ENCODE measurements at regions not wholly inside any gene's neighbourhood (a gene's known extent, or its start where the extent isn't known, plus 50 kb on each side); places are given as distances from the start of the nearest gene placed in this dataset.
A peak's percentile ranks its signal among the peaks of the same experiment; 100 is the strongest.

- Histone ChIP-seq H3K4me2 (ENCODE audit: low read length) (no peak overlapping the region), H3K27me3 (ENCODE audit: insufficient read depth, low read length) (peaks cover 13% of the 10 kb centered on the region), H3K79me2 (ENCODE audit: insufficient read depth, low read length) (no peaks in the 10 kb centered on the region), H2AFZ (ENCODE audit: low read depth, low read length) (no peak overlapping the region), H3K9me3 (ENCODE audit: insufficient read depth, low read depth, low read length) (no peaks in the 10 kb centered on the region), H3K9ac (ENCODE audit: low read length) (no peak overlapping the region), H3K4me3 (ENCODE audit: insufficient read depth, low read depth, low read length) (no peak overlapping the region), H3K36me3 (ENCODE audit: insufficient read depth, low read length) (no peaks in the 10 kb centered on the region), H3K27ac (ENCODE audit: low read depth, low read length) (no peak overlapping the region), H3K4me1 (ENCODE audit: insufficient read depth, low read length) (no peaks in the 10 kb centered on the region), H4K20me1 (ENCODE audit: insufficient read depth, low read length) (no peaks in the 10 kb centered on the region)
- H3K36me3 Mint-ChIP-seq (ENCODE audit: low read depth, unreplicated experiment) = no peaks in the 10 kb centered on the region
- H3K27ac Mint-ChIP-seq (ENCODE audit: unreplicated experiment) = no peak overlapping the region
- FAIRE-seq = no peak
- peaks cover 5% of the 10 kb centered on the region for H3K9me3 Mint-ChIP-seq (ENCODE audit: unreplicated experiment)
- TF ChIP-seq CTCF (IDR thresholded peaks at IDR 0.05; ENCODE audit: insufficient read depth, low read depth, low read length) (no peak), EZH2 (IDR thresholded peaks at IDR 0.05; ENCODE audit: insufficient read depth, low read length) (no peak)
- peaks cover 69% of the 10 kb centered on the region for H3K27me3 Mint-ChIP-seq (ENCODE audit: low read depth, unreplicated experiment)
- H3K4me1 Mint-ChIP-seq (ENCODE audit: low read depth, unreplicated experiment) = no peaks in the 10 kb centered on the region
- no peak for DNase-seq (ENCODE audit: low read depth)
- no peak overlapping the region for H3K4me3 Mint-ChIP-seq (ENCODE audit: unreplicated experiment)
These were observed 100.7 kb downstream of the IER5 start for GRCh38 chr1:181189245-181189644.

- H3K27me3 Mint-ChIP-seq (ENCODE audit: low read depth, unreplicated experiment) = peaks cover 64% of the 10 kb centered on the region
- peaks cover 13% of the 10 kb centered on the region for H3K27me3 ChIP-seq (ENCODE audit: insufficient read depth, low read length)
- FAIRE-seq = no peak
- H4K20me1 ChIP-seq (ENCODE audit: insufficient read depth, low read length) = no peaks in the 10 kb centered on the region
- H3K4me1 Mint-ChIP-seq (ENCODE audit: low read depth, unreplicated experiment) = no peaks in the 10 kb centered on the region
- H3K4me3 Mint-ChIP-seq (ENCODE audit: unreplicated experiment) = no peak overlapping the region
- no peaks in the 10 kb centered on the region for H3K36me3 Mint-ChIP-seq (ENCODE audit: low read depth, unreplicated experiment)
- TF ChIP-seq EZH2 (IDR thresholded peaks at IDR 0.05; ENCODE audit: insufficient read depth, low read length) = no peak
- peak; percentile 68 for TF ChIP-seq CTCF (IDR thresholded peaks at IDR 0.05; ENCODE audit: insufficient read depth, low read depth, low read length)
- no peak for DNase-seq (ENCODE audit: low read depth)
- H3K4me1 ChIP-seq (ENCODE audit: insufficient read depth, low read length) = no peaks in the 10 kb centered on the region
- no peak overlapping the region for H3K27ac Mint-ChIP-seq (ENCODE audit: unreplicated experiment)
- H2AFZ ChIP-seq (ENCODE audit: low read depth, low read length) = peak overlapping the region; percentile 71
- peak overlapping the region; percentile 83 for H3K4me2 ChIP-seq (ENCODE audit: low read length)
- H3K9me3 Mint-ChIP-seq (ENCODE audit: unreplicated experiment) = peaks cover 6% of the 10 kb centered on the region
- H3K27ac ChIP-seq (ENCODE audit: low read depth, low read length) = no peak overlapping the region
- no peaks in the 10 kb centered on the region for H3K9me3 ChIP-seq (ENCODE audit: insufficient read depth, low read depth, low read length)
- no peaks in the 10 kb centered on the region for H3K36me3 ChIP-seq (ENCODE audit: insufficient read depth, low read length)
- peak overlapping the region; percentile 8 for H3K4me3 ChIP-seq (ENCODE audit: insufficient read depth, low read depth, low read length)
- no peaks in the 10 kb centered on the region for H3K79me2 ChIP-seq (ENCODE audit: insufficient read depth, low read length)
- H3K9ac ChIP-seq (ENCODE audit: low read length) = no peak overlapping the region
These were observed 101.3 kb downstream of the IER5 start for GRCh38 chr1:181189691-181190363.

GRCh38 chr1:181190364-181191035 is 102.0 kb downstream of the IER5 start:
- H3K27me3 ChIP-seq (ENCODE audit: insufficient read depth, low read length) = peaks cover 13% of the 10 kb centered on the region
- H3K36me3 ChIP-seq (ENCODE audit: insufficient read depth, low read length) = no peaks in the 10 kb centered on the region
- TF ChIP-seq EZH2 (IDR thresholded peaks at IDR 0.05; ENCODE audit: insufficient read depth, low read length) (no peak), CTCF (IDR thresholded peaks at IDR 0.05; ENCODE audit: insufficient read depth, low read depth, low read length) (no peak)
- Mint-ChIP-seq H3K9me3 (ENCODE audit: unreplicated experiment) (peaks cover 6% of the 10 kb centered on the region), H3K4me1 (ENCODE audit: low read depth, unreplicated experiment) (no peaks in the 10 kb centered on the region), H3K27me3 (ENCODE audit: low read depth, unreplicated experiment) (peaks cover 58% of the 10 kb centered on the region), H3K36me3 (ENCODE audit: low read depth, unreplicated experiment) (no peaks in the 10 kb centered on the region), H3K27ac (ENCODE audit: unreplicated experiment) (no peak overlapping the region), H3K4me3 (ENCODE audit: unreplicated experiment) (no peak overlapping the region)
- H3K9me3 ChIP-seq (ENCODE audit: insufficient read depth, low read depth, low read length) = no peaks in the 10 kb centered on the region
- FAIRE-seq (no peak), DNase-seq (ENCODE audit: low read depth) (no peak)
- H2AFZ ChIP-seq (ENCODE audit: low read depth, low read length) = no peak overlapping the region
- H3K4me1 ChIP-seq (ENCODE audit: insufficient read depth, low read length) = no peaks in the 10 kb centered on the region
- no peak overlapping the region for H3K9ac ChIP-seq (ENCODE audit: low read length)
- peak overlapping the region; percentile 83 for H3K4me2 ChIP-seq (ENCODE audit: low read length)
- H3K4me3 ChIP-seq (ENCODE audit: insufficient read depth, low read depth, low read length) = no peak overlapping the region
- no peaks in the 10 kb centered on the region for H4K20me1 ChIP-seq (ENCODE audit: insufficient read depth, low read length)
- no peaks in the 10 kb centered on the region for H3K79me2 ChIP-seq (ENCODE audit: insufficient read depth, low read length)
- no peak overlapping the region for H3K27ac ChIP-seq (ENCODE audit: low read depth, low read length)
